ENCODE measurements at regions not wholly inside any gene's neighbourhood (a gene's known extent, or its start where the extent isn't known, plus 50 kb on each side); places are given as distances from the start of the nearest gene placed in this dataset.

GRCh38 chr5:158463938-158464337, 605.0 kb upstream of the CLINT1 start (continued):
- no peak for TF ChIP-seq DZIP1 (CRISPR knock-in tag; IDR thresholded peaks at IDR 0.05)
- TF ChIP-seq ZBTB10 (CRISPR knock-in tag; IDR thresholded peaks at IDR 0.05; ENCODE audit: borderline replicate concordance): no peak
- no peak for TF ChIP-seq ZNF33A (CRISPR knock-in tag; IDR thresholded peaks at IDR 0.05; ENCODE audit: borderline replicate concordance)
- no peak for TF ChIP-seq ZNF816 (CRISPR knock-in tag; IDR thresholded peaks at IDR 0.05; ENCODE audit: borderline replicate concordance)
- no peak for TF ChIP-seq YEATS2 (CRISPR knock-in tag; IDR thresholded peaks at IDR 0.05; ENCODE audit: borderline replicate concordance)
- TF ChIP-seq IRF1 (CRISPR knock-in tag; IDR thresholded peaks at IDR 0.05; ENCODE audit: low read depth): no peak
- TF ChIP-seq ZNF589 (CRISPR knock-in tag; conservative IDR thresholded peaks at IDR 0.05): no peak
- TF ChIP-seq JUN (CRISPR knock-in tag; IDR thresholded peaks at IDR 0.05): no peak
- no peak for TF ChIP-seq KDM2A (CRISPR knock-in tag; IDR thresholded peaks at IDR 0.05; ENCODE audit: borderline replicate concordance, low read depth)
- TF ChIP-seq ZNF687 (CRISPR knock-in tag; IDR thresholded peaks at IDR 0.05): no peak
- no peak for TF ChIP-seq NBN (conservative IDR thresholded peaks at IDR 0.05)
- TF ChIP-seq ONECUT2 (CRISPR knock-in tag; IDR thresholded peaks at IDR 0.05): no peak
- TF ChIP-seq ZNF431 (CRISPR knock-in tag; IDR thresholded peaks at IDR 0.05; ENCODE audit: borderline replicate concordance, low read depth): no peak
- no peak for TF ChIP-seq ZNF556 (CRISPR knock-in tag; IDR thresholded peaks at IDR 0.05; ENCODE audit: borderline replicate concordance)
- TF ChIP-seq SPEN (CRISPR knock-in tag; IDR thresholded peaks at IDR 0.05; ENCODE audit: low read depth): no peak
- TF ChIP-seq ELF4 (CRISPR knock-in tag; IDR thresholded peaks at IDR 0.05; ENCODE audit: borderline replicate concordance): no peak
